GM11168 (cell line): ENCODE measurements at regions not wholly inside any gene's neighbourhood (a gene's known extent, or its start where the extent isn't known, plus 50 kb on each side); places are given as distances from the start of the nearest gene placed in this dataset.
"Not testable (repeated sequence)": the region's sequence is repeated elsewhere in the genome, so short reads cannot be mapped to it uniquely, and the experiment has no call there.

Experiments
- in situ Hi-C: fragments of 300-500 bp; cut with MboI; formaldehyde crosslinking; loops from one replicate; pipeline ENCODE4 v1.12.0; 2022; ENCODE audit warnings: low sequenced_read_pairs; ENCODE audit not compliant: unreplicated experiment

DNA sequence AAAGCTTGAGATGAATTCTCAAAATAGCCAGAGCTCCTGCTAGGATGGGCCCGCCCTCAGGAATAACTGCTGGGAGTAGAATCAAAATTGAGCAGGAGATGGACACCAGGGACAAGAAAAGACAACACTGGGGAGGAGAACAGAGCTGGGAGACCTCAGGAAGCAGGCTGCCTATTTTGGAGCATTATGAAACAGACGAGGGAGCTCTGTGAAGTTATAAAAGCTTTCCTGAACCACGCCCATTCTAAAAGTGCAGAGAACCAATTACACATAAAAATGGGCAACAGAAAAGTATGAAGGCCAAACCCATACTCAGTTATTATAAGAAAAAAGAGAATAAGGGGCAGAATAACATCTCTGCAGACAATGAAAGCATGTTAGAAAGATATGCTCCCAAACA is 213.9 kb upstream of the TRPC7 start:
- in situ Hi-C loops = no loop called here

DNA sequence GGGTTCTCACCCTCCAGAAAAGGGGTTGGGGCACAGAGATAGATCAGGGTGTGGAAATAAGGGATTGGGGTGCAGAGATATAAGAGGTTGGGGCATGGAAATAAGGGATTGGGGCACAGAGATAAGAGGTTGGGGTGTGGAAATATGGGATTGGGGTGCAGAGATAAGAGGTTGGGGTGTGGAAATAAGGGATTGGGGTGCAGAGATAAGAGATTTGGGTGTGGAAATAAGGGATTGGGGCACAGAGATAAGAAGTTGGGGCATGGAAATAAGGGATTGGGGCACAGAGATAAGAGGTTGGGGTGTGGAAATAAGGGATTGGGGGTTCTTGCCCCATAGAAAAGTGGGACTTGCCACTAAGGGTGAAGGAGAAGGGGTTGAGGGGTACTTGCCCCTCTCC is 204.5 kb upstream of the TRPC7 start:
- in situ Hi-C loops = not testable (repeated sequence)

DNA sequence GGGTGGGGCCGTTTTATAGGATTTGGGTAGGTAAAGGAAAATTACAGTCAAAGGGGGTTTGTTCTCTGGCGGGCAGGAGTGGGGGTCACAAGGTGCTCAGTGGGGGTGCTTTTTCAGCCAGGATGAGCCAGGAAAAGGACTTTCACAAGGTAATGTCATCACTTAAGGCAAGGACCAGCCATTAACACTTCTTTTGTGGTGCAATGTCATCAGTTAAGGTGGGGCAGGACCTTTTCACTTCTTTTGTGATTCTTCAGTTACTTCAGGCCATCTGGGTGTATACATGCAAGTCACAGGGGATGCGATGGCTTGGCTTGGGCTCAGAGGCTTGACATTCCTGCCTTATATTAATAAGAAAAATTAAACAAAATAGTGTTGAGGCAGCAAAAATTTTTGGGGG is 200.1 kb upstream of the TRPC7 start:
- in situ Hi-C loops = not testable (repeated sequence)

DNA sequence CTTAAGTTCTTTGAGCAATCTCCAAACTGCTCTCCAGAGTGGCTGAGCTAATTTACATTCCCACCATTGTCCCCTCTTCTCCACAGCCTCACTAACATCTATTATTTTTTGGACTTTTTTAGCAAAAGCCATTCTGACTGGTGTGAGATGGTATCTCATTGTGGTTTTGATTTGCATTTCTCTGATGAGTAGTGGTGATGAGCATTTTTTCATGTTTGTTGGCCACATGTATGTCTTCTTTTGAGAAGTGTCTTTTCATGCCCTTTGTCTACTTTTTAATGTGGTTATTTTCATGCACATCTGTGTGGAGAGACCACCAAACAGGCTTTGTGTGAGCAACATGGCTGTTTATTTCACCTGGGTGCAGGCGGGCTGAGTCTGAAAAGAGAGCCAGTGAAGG is 199.7 kb upstream of the TRPC7 start:
- in situ Hi-C loops = not testable (repeated sequence)

DNA sequence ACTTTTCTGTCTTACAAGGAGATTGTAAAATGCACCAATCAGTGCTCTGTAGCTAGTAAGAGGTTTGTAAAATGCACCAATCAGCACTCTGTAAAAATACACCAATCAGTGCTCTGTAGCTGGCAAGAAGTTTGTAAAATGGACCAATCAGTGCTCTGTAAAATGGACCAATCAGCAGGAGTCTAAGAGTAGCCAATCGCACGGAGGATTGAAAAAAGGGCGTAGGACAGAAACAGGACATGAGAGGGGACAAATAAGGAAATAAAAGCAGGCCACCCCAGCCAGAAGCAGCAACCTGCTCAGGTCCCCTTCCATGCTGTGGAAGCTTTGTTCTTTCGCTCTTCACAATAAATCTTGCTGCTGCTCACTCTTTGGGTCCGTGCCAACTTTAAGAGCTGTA is 199.1 kb upstream of the TRPC7 start:
- in situ Hi-C loops = not testable (repeated sequence)

DNA sequence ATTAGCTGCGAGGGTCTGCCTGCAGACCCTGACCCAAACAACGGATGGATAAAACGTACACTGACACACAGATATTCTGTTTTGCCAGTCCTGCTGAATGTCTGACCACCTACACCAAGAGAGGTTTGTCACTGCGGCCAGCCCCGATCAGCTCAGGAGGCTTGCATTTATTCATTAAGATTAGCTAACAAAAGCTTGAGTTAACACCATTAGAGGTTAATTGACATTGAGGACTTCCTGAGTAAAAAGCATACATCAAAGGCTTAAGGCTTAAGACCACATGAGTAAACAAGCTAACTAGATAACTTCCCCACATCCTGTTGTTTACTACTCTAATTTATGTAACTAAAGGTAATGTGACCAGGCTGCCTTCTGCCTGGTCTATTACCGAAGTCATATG is 198.1 kb upstream of the TRPC7 start:
- in situ Hi-C loops = no loop called here

DNA sequence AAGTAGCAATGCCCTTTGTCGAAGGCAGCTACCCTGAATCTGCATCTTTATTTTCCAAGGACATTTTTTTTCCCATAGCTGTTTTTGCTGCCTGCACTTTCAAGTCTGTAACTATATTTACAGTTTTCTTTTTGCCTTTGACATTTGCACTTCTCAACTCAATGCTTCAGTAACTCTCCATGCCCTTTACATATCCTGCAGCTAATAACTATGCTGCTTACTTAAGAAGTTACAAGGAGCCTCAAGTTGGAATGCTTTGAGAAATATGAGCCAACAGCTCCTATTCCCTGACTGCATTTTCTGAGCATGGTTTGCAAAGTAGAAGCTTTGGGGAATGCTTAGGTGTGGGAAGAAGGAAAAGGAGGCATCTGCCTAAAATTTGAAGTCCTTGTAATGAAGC is 194.8 kb upstream of the TRPC7 start:
- in situ Hi-C loops = no loop called here

DNA sequence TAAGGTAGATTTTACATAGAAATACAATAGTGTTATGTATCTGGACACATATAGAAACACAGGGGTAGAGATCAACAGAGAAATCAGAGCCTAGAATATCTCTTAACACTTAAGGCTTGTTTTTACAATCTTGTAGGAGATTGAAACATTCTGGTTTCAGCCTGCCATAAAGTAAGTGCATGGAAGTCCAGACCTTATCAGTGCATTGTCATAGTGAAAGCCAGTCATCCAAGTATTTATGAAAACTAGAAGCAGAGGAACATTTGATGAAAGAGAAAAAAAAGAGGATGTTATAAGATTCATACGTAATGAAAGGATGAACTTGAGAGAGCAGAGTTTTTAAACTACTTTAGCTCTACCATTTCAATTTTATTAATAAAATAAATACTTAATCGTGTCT is 194.3 kb upstream of the TRPC7 start:
- in situ Hi-C loops = no loop called here

DNA sequence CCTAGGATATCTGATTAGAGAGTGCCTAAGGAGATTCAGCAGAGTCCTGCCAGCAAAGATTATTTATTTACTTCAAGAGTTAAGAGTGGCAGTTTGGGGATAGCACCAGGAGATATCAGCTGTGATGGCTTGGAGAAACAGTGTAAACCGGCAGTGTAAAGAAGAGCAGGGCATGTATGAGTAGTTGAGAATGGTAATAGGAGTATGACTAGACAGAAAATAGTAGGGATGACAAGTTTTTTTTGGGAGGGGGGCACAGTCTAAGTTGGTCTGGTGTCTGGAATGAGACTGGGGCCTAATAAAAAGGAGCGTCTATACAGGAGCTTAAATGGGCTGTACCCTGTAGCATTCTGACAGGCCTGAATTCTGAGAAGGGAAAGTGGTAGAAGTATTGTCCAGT is 181.8 kb upstream of the TRPC7 start:
- in situ Hi-C loops = not testable (repeated sequence)

DNA sequence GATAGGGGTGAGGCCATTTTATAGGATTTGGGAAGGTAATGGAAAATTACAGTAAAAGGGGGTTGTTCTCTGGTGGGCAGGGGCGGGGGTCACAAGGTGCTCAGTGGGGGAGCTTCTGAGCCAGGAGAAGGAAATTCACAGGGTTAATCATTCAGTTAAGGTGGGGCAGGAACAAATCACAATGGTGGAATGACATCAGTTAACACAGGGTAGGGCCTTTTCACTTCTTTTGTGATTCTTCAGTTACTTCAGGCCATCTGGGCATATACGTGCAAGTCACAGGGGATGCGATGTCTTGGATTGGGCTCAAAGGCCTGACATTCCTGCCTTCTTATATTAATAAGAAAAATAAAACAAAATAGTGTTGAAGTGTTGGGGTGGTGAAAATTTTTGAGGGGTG is 181.1 kb upstream of the TRPC7 start:
- in situ Hi-C loops = not testable (repeated sequence)

DNA sequence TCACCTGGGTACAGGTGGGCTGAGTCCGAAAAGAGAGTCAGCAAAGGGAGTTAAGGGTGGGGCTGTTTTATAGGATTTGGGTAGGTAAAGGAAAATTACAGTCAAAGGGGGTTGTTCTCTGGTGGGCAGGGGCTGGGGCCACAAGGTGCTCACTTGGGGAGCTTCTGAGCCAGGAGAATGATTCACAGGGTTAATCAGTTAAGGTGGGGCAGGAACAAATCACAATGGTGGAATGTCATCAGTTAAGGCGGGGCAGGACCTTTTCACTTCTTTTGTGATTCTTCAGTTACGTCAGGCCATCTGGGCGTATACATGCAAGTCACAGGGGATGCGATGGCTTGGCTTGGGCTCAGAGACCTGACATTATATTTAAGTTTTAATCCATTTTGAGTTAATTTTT is 179.7 kb upstream of the TRPC7 start:
- in situ Hi-C loops = not testable (repeated sequence)

DNA sequence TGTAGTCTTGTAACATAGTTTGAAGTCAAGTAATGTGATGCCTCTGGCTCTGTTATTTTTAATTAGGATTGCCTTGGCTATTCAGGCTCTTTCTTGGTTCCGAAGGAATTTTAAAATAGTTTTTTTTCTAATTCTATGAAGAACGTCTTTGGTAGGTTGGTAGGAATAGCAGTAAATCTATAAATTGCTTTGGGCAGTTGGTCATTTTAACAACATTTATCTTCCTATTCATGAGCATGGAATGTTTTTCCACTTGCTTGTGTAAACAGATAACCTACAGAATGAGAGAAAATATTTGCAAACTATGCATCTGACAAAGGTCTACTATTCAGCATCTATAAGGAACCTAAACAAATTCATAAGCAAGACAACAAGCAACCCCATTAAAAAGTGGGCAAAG is 173.2 kb upstream of the TRPC7 start:
- in situ Hi-C loops = no loop called here

DNA sequence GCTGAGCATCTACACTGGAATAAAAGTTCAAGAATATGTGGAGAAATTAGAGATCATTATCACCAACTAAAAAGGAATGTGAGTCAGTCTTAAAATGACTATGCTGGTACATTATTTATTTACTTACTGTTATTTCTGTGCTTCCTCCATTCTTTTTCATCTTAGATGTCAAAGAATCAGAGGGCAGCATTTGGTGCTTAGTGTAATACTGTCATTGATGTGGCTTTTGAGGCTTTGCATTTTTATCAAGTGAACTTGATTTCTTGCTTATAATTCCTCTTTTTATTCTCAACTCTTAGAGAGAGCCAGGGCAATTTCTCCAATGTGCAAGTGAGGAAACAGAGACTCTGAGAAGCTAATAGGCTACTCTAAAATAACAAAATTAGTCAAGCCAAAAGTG is 163.7 kb upstream of the TRPC7 start:
- in situ Hi-C loops = no loop called here

DNA sequence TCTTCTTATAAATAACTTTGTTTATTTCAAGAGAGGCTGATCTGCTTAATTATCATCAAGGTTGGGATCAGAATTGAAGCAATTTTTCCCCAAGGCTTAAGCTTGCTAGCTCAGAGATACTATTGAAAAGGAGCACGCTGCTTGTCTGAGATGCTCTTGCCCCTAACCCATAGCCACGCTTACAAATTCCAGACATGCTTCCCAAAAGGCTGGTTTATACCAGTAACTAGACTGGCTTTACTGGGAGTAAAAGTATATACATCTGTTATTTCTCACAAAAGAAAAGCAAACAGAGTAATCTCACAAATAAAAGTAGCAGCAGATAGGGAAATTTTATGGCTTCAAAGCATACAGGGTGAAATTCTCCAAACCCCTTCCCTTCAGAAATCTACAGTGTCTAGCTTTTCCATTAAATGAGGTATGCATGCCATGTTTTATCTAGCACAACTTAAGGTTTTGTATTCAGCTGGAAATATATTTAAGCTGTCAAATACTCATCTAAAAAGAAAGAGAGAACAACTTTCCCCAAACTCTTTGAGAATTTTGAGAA is 163.2 kb upstream of the TRPC7 start:
- in situ Hi-C loops = no loop called here

DNA sequence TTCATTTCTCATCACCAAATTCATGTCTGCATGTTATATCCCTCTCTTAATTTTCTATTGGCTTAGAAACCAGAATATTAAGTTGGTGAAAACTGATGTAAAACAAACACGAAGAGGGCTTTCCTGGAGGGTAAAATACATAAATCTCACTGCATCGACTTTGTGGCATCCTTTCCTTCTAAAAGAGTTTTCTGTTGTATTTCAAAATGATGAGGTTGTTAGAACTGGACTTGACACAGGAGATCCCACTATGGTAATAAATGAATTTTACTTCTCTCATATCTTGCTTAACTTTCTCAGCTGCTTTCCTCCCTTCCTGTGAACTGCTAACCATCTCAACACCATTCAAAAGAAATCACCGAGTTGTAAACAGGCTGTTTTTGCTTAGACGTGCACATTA is 162.0 kb upstream of the TRPC7 start:
- in situ Hi-C loops = no loop called here

DNA sequence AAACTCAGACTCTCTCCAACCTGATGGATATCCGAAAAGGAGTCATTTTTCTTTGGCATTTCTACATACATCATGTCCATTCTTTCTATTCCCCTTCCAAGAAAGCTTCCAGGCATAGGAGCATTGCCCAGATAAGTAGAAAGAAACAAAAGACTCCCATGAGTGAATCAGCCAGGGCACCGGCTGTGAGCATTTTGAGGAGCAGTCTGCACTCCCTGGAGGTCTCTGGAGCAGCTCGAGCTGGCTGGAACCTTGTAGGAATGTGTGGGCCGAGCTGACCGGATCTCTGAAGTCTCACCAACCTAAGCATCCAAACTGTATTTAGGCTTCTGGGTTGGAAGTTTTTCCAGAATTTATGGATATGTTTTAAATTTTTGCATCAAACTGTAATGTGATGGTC is 161.4 kb upstream of the TRPC7 start:
- in situ Hi-C loops = no loop called here

DNA sequence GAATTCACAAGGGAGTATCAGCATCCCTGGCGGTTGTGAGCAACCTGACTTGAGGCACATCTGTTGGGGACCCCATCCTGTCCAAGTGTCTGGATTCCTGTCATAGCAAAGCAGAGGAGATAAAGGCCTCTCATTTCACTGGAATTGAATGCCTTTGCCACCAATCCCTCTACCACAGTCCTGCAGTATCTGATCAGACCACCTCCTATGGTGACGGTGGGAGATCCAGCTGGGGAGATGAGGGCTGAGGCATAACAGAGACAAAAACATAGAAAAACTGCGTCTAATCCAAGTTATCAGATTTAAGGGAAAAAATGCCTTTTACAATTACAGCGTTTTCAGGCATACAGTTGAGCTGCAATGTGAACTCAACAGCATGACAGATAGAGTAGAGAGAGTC is 160.7 kb upstream of the TRPC7 start:
- in situ Hi-C loops = no loop called here

DNA sequence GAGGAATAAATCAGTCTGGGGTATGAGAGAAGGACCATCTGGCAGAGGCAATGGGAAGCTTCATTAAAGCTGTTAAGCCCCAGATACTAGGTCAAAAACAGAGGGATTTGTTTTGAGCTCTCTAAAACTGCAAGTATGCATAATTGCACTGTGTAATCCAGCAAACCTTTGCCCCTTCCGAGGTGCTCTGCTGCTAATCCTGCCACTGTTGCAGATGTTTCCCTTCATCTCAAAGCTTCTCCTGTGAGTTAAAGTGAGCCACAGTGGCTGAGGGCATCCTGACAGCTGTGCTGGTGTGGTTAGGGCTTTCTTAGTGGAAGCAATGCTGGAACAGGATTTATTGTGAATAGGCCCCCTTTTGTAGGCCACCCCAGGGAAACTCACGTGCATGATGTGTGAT is 160.3 kb upstream of the TRPC7 start:
- in situ Hi-C loops = no loop called here

DNA sequence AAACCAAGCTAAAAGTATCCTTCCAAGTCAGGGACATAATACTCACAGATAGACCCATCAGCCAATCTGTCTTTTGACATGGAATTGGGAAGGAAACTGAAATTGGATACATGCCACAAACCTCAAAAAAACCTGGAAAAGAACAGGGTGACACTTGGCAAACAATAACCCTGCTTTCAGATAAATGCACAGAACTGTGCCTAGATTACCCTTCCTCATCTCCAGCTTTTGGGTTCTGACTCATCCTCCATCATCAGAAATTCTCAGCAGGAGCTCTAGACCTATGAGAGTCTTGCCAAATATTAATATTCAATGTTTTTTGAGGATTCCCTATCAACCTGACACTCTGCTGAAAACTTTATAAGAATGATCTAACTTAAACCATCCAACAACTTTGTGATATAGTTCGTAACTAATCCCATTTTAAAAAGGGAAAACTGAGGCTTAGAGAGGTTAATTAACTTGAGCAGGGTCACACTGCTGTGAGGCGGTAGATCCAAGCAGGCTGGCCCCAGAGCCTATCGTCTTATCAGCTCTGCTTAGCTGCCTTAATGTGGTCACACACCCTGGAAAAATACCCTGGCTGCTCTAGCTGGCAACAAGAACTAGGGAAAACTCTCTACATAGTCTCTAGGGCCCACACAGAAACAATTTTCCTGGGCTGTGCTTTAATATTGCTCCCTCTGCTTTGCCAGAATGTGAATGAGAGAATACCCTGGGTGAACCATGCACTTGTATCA is 157.0 kb upstream of the TRPC7 start:
- in situ Hi-C loops = no loop called here

DNA sequence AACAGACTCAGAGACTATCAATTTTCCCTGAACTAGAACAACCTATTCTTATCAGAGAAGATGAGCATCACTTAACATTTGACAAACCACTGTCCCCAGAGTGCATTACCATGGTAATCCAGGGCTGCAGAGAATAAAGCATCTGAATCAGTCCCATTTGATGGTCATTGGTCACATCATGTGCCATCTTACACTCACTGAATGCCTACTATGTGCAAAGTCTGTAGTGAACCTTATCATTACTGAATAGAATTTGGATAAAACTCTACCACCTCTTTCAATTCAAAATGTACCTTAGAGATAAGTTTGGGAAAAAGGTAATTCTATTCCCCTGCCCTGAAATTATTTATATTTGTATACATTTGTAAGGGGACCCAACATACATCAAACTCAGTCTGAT is 156.4 kb upstream of the TRPC7 start:
- in situ Hi-C loops = no loop called here

DNA sequence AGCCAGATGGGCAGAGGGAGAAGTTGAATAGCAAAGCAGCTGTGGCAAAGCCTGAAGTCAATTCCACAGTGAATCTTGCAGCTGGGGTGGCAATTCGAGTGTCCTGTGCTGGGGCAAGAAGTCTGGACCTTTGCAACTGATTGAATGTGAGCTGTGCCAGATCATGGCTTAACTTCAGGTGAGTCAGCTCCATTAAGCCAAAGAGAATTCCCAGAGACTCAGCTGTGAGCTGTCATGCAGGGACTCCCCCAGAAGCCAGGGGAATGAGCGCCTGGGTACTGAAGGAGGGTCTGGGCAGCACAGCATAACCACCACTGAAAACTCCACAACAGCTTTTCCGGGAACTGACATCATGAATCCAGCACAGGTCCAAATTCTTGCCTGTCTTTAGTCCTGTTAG is 153.5 kb upstream of the TRPC7 start:
- in situ Hi-C loops = no loop called here

DNA sequence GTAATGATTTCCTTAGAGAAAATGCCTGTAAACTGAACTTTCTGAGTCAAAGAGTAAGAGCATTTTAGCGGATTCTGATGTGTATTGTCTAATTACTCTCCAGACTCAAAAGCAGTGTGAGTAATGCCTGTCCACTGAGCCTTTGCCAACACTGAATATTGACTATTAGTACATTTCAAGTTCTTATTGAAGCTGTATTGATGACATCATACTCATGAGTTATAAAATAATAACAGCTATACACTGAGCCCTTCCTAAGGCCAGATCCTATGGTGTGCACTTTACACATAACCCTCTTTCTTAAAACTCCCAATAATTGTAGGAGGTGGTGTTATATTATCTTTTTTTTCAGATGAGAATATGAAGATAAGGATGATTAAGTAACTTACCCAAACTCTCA is 152.8 kb upstream of the TRPC7 start:
- in situ Hi-C loops = no loop called here
